ENCODE measurements at regions not wholly inside any gene's neighbourhood (a gene's known extent, or its start where the extent isn't known, plus 50 kb on each side); places are given as distances from the start of the nearest gene placed in this dataset.

GRCh38 chr1:157235307-157235706, 97.1 kb upstream of the ETV3 start:
- ChIA-PET RAD21 (ENCODE audit: low non-redundant PET in 1 of 2, low total read pairs in 2 of 2, uncharacterized antibody in 2 of 2, unreplicated experiment in 2 of 2) (no interaction called here), CTCF (no interaction called here), POLR2A (no interaction called here)
- TF ChIP-seq POLR2AphosphoS5 (IDR thresholded peaks at IDR 0.05; ENCODE audit: low read depth, low read length) = no peak
- no peak for TF ChIP-seq SIN3A (IDR thresholded peaks at IDR 0.05; ENCODE audit: low read depth)
- TF ChIP-seq EZH2 (IDR thresholded peaks at IDR 0.05) = no peak
- TF ChIP-seq RAD21 (IDR thresholded peaks at IDR 0.05; ENCODE audit: low read depth) = no peak
- Histone ChIP-seq H4K20me1 (ENCODE audit: insufficient read depth) (no peaks in the 10 kb centered on the region; the same call in 1 of the 2 replicates), H2AFZ (ENCODE audit: low read depth, low read length, poor library complexity, severe bottlenecking) (no peak overlapping the region), H3K4me2 (ENCODE audit: low read length) (no peak overlapping the region), H3K27me3 (ENCODE audit: insufficient read depth, low read length) (peaks cover 60% of the 10 kb centered on the region), H3K4me1 (ENCODE audit: control insufficient read depth in 1 of 2, insufficient read depth in 2 of 2, low read length in 2 of 2) (no peaks in the 10 kb centered on the region), H3K4me3 (replicated peaks in 1 of 2; ENCODE audit: low read depth in 1 of 2, low read length in 2 of 2) (no peak overlapping the region), H3K36me3 (ENCODE audit: control insufficient read depth in 1 of 2, insufficient read depth in 2 of 2, low read length in 2 of 2) (no peaks in the 10 kb centered on the region), H3K9me3 (ENCODE audit: control insufficient read depth in 1 of 2, insufficient read depth in 1 of 2, low read depth in 1 of 2, low read length in 2 of 2) (no peaks in the 10 kb centered on the region), H3K27ac (ENCODE audit: low read depth, low read length) (no peak overlapping the region), H3K9me2 (ENCODE audit: insufficient read depth) (no peaks in the 10 kb centered on the region), H3K79me2 (ENCODE audit: insufficient read depth, low read length) (no peaks in the 10 kb centered on the region), H3K9ac (ENCODE audit: low read length) (no peak overlapping the region)
- no peak for ATAC-seq
- no TSS peak for BruUV-seq (replicated peaks)
- no peak for DNase-seq (ENCODE audit: low read depth, low spot score)
- intact Hi-C loops (cut with micrococcal nuclease) = no loop called here

GRCh38 chr1:157234705-157235273, 96.6 kb upstream of the ETV3 start:
- no peak overlapping the region for H3K4me3 ChIP-seq (replicated peaks in 1 of 2; ENCODE audit: low read depth in 1 of 2, low read length in 2 of 2)
- H2AFZ ChIP-seq (ENCODE audit: low read depth, low read length, poor library complexity, severe bottlenecking) = no peak overlapping the region
- DNase-seq (ENCODE audit: low read depth, low spot score) (no peak), ATAC-seq (no peak)
- H3K4me2 ChIP-seq (ENCODE audit: low read length) = no peak overlapping the region
- no peaks in the 10 kb centered on the region for H3K9me2 ChIP-seq (ENCODE audit: insufficient read depth)
- TF ChIP-seq, protein P1, sequence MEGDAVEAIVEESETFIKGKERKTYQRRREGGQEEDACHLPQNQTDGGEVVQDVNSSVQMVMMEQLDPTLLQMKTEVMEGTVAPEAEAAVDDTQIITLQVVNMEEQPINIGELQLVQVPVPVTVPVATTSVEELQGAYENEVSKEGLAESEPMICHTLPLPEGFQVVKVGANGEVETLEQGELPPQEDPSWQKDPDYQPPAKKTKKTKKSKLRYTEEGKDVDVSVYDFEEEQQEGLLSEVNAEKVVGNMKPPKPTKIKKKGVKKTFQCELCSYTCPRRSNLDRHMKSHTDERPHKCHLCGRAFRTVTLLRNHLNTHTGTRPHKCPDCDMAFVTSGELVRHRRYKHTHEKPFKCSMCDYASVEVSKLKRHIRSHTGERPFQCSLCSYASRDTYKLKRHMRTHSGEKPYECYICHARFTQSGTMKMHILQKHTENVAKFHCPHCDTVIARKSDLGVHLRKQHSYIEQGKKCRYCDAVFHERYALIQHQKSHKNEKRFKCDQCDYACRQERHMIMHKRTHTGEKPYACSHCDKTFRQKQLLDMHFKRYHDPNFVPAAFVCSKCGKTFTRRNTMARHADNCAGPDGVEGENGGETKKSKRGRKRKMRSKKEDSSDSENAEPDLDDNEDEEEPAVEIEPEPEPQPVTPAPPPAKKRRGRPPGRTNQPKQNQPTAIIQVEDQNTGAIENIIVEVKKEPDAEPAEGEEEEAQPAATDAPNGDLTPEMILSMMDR (IDR thresholded peaks at IDR 0.05 in 2 of 3, conservative IDR thresholded peaks at IDR 0.05 in 1 of 3; ENCODE audit: borderline replicate concordance in 1 of 3, insufficient read depth in 1 of 3, low read depth in 2 of 3, low read length in 2 of 3) = no peak
- no peak for TF ChIP-seq SIN3A (IDR thresholded peaks at IDR 0.05; ENCODE audit: low read depth)
- no peak for TF ChIP-seq EZH2 (IDR thresholded peaks at IDR 0.05)
- TF ChIP-seq, protein P2, sequence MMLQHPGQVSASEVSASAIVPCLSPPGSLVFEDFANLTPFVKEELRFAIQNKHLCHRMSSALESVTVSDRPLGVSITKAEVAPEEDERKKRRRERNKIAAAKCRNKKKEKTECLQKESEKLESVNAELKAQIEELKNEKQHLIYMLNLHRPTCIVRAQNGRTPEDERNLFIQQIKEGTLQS (IDR thresholded peaks at IDR 0.05) = no peak
- no peak for TF ChIP-seq JUND (IDR thresholded peaks at IDR 0.05)
- TF ChIP-seq ELF1 (IDR thresholded peaks at IDR 0.05; ENCODE audit: borderline replicate concordance, low read depth) = no peak
- H3K36me3 ChIP-seq (ENCODE audit: control insufficient read depth in 1 of 2, insufficient read depth in 2 of 2, low read length in 2 of 2) = no peaks in the 10 kb centered on the region
- no peaks in the 10 kb centered on the region; the same call in 1 of the 2 replicates for H4K20me1 ChIP-seq (ENCODE audit: insufficient read depth)
- peaks cover 65% of the 10 kb centered on the region for H3K27me3 ChIP-seq (ENCODE audit: insufficient read depth, low read length)
- no peaks in the 10 kb centered on the region for H3K9me3 ChIP-seq (ENCODE audit: control insufficient read depth in 1 of 2, insufficient read depth in 1 of 2, low read depth in 1 of 2, low read length in 2 of 2)
- RAD21 ChIA-PET (ENCODE audit: low non-redundant PET in 1 of 2, low total read pairs in 2 of 2, uncharacterized antibody in 2 of 2, unreplicated experiment in 2 of 2) = no interaction called here
- CTCF ChIA-PET = no interaction called here
- no peaks in the 10 kb centered on the region for H3K79me2 ChIP-seq (ENCODE audit: insufficient read depth, low read length)
- BruUV-seq (replicated peaks) = no TSS peak
- no peak overlapping the region for H3K9ac ChIP-seq (ENCODE audit: low read length)
- POLR2A ChIA-PET = no interaction called here
- H3K27ac ChIP-seq (ENCODE audit: low read depth, low read length) = no peak overlapping the region
- intact Hi-C loops (cut with micrococcal nuclease) = no loop called here
- H3K4me1 ChIP-seq (ENCODE audit: control insufficient read depth in 1 of 2, insufficient read depth in 2 of 2, low read length in 2 of 2) = no peaks in the 10 kb centered on the region
